Glomerular visceral epithelial cell (primary cell): ENCODE measurements at regions not wholly inside any gene's neighbourhood (a gene's known extent, or its start where the extent isn't known, plus 50 kb on each side); places are given as distances from the start of the nearest gene placed in this dataset.
A peak's percentile ranks its signal among the peaks of the same experiment; 100 is the strongest.

Experiments used
- DNase-seq: peaks from one replicate; pipeline ENCODE4 v3.0.0-alpha.2; 2016; ENCODE audit errors: extremely low spot score

- DNase-seq: no peak
Observed at GRCh38 chr12:107369006-107369405, 275.7 kb upstream of the CRY1 start.

GRCh38 chr12:107369679-107370078, 276.3 kb upstream of the CRY1 start:
- DNase-seq: no peak

DNA sequence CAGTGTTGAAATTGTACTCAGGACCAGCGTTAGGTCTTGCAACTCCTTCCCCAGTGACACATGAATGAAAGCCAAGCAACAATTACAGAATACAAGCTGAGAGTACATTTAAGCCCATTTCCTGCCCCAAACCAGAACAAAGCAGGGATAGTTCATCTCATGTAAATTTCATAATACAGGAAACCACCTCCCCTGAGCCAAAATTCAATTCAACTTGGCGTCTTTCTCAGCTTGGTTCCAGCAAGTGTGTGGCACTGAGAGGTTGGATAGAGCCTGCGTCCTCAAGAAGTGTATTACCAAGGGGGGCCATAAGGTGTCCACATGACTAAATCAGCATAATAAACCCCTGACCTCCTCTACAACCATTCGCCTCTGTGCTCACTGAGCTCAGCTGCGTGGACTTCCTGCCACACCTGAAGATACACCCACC, 278.9 kb upstream of the CRY1 start:
- no peak for DNase-seq

DNA sequence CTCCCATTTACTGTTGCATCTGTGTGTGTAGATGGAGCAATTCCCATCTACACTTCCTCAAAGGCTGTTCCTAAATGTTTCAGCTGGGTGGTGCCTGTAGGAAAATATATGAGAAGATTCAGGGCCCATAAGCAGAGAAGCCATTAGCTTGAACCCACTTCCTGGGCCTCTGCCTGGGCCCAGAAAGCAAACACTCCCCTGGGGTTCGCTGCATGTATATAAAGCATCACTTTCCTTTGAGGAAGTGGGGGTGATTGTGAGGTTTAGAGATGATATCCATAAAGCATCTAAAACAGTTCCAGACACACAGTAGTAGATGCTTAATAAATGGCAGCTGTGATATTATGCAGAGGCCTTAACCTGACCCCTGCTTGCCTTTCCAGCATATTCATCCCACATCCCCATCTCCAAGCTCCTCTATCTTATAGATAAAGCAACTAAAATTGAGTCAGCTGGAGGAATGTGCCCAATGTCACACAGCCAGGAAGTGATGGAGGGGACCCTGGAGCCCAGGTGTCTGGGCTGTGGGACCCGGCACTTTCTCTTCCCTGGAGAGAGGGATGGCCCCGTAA, 280.0 kb upstream of the CRY1 start:
- DNase-seq: no peak

DNA sequence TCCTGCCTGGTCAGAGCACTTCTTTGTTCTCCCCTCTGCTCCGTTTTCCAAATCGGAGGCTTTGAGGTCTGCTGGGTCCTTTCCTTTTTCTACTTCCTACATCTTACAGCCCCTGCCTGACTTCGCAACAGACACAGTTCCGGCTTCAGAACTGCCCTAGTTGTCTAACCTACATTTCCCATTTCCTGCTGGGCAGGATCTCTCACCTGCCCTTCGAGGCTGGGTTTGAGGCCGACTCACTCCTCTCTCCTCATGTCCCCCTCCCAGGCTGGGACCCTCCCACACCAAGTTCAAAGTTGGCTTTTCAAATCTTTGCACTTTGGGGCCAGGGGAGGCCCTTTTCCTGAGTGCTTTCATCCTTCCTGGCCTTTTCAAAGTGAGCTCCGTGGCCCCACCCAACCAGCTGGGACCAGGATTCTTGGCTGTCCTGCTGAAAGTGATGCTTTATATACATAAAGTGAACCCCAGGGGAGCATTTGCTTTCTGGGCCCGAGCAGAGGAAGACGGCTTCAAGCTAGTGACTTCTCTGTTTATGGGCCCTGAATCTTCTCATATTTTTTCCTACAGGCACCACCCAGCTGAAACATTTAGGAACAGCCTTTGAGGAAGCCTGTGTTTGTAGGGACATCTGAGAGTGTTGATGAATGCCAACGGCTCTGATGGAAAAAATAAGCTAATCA, 281.0 kb upstream of the CRY1 start:
- DNase-seq: no peak

DNA sequence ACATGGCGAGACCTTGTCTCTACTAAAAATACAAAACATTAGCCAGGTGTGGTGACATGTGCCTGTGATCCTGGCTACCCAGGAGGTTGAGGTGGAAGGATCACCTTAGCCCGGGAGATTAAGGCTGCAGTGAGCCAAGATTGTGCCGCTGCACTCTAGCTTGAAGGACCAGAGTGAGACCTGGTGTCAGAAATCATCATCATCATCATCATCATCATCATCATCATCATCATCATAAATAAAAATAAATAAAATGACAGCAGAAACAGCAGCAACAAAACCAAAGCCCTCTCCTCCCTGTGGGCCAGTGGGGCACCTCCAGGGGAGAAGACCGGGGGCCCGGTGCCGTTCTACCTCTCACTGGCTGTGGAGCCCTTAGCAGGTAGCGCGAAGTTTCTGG, 281.9 kb upstream of the CRY1 start:
- DNase-seq: no peak

DNA sequence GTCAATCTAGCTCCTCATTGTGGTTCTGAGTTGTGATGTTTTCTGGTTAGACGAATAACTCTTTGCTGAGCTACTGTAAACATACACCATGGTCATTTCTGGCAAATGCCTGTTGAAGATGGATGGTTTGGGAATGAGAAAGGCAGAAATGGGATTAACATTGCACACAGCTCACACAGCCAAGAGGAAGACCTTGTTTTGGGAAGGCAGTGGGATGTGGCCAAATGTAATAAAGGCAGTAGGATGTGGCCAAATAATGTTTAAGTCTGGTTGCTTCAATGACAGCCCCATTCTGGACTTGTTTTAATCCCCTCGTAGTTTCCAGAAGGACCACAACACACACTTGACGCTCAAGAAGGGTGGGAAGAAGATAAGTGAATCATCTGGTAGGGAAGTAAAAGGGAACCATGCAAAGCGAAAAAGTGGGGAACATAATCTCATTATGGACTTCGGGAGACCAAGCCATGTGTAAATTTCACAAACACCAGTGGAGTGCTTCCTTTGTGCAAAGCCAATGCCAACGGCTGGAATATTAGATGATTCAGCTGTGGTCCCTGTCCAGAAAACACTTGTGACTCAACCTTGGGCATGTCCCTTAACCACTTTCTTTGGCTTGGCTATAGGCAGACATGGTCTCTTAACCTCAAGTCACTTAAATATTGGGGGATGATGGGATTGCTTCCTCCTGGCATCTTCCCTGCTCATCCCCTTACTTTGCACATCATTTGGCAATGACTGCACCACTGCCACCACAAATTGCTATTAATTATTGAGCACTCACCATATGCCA, 284.4 kb upstream of the CRY1 start:
- DNase-seq: peak; percentile 85

DNA sequence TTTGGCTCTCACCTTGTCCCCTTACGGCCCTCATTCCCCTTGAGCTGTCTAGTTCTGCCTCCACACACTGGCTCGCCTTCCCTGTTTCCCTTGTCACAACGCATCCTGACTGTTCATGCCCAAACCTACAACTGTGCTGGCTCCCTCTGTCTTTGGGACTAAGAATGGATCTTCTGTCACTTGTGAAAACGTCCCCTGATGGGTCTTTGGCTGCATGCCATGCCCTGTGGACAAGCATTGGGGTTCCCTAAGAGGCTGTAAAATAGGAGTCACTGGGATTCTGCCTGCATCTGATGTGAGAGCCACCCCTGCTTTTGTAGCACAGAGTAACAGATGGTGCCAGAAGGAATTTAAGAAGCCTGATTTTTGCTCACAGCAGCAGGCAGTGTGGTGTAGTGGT, 285.3 kb upstream of the CRY1 start:
- no peak for DNase-seq

DNA sequence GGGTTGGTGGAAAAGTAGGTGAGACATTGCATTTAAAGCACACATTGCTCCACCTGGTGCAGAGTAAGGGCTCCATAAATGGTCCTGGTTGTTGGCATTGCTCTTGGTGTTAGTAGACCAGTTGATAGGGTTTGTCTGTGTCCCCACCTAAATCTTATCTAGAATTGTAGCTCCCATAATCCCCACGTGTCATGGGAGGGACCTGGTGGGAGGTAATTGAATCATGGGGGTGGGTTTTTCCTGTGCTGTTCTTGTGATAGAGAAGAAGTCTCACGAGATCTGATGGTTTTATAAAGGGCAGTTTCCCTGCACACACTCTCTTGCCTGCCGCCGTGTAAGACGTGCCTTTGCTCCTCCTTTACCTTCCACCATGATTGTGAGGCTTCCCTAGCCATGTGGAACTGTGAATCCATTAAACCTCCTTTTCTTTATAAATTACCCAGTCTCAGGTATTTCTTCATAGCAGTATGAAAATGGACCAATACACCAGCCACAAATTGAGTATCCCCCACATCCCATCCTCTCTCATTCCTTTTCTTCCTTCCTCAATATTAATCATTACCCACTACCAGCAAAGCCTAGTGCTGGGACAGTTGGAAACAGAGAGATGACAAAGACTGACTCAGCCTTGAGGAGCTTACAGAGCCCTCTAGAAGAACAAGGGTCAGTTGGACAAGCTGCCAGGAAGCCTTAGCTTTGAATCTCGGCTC, 285.9 kb upstream of the CRY1 start:
- DNase-seq: peak; percentile 82

GRCh38 chr12:107379852-107380567, 286.7 kb upstream of the CRY1 start:
- no peak for DNase-seq

GRCh38 chr12:107384645-107385044, 291.3 kb upstream of the CRY1 start:
- DNase-seq: no peak

DNA sequence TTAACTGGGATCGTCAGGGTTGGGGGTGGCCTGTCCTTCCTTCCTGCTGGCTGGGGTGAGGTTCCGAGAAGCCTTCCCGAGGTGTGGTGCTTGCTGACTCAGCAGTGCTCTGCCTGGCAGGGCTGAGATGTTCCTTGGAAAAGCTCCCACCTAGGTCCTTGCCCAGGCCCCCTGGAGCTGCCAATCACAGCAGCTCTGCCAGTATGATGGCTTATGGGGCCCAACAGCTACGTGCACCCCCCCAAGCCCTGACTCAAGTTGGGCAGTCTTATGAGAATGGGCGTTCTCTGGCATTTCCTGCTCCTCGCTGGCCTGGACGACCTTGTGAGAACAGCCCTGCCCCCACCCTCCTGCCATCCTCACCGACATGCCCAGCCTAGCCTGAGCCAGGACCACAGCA, 292.2 kb upstream of the CRY1 start:
- peak; percentile 66 for DNase-seq

GRCh38 chr12:107386569-107386968, 293.2 kb upstream of the CRY1 start:
- no peak for DNase-seq

DNA sequence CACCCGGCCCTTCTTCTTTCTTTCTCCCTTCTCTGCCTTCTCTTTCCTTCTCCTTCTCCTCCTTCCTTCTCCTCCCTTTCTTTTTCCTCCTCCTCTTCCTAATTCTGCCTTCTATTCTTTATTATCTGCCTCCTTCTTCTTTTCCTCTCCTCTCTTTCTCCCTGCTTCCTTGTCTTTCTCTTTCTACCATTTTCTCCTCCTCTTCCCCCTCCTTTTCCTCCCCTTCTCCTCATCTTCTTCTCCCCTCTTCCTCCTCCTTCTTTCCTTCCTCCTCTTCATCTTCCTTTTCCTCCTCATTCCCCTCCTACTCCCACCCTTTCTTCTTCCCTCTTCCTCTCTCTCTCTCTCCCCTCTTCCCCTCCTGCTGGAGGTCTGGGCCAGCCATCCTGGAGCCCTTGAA, 294.9 kb upstream of the CRY1 start:
- DNase-seq: no peak

- no peak for DNase-seq
Observed at GRCh38 chr12:107390414-107390813, 295.2 kb upstream of the PWP1 start.

DNA sequence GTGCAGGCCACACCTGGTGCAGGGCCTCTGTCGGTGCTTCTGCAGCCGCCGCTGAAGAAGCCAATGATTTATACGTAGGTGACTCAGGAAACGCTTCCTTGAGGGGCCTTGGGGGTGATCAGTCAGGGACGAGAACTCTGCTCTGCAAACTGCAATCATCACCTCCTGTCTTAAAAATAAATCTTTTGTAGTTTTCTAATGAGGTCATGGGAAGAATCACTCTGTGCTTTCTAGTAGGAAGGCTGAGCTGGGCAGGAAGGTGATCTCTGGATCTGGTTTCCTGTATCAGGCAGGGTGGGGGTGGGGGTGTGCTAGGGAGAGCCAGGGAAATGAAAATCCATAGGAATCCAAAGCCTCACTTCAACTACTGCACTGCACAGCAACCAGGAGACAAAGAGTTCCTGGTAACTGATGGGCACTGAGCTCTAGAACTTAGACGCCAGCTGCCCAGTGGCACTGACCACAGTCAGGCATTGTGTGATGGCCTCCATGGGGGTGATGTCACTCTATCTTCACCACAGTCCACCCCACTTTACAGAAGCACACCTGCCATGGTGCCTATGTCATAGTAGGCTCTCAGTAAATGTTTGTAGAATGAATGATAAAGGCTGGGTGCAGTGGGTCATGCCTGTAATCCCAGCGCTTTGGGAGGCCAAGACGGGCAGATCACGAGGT, 292.4 kb upstream of the PWP1 start:
- DNase-seq: peak; percentile 75

GRCh38 chr12:107394693-107395092, 290.9 kb upstream of the PWP1 start:
- no peak for DNase-seq

- no peak for DNase-seq
Observed at GRCh38 chr12:107395817-107396216, 289.8 kb upstream of the PWP1 start.

GRCh38 chr12:107396991-107397390, 288.6 kb upstream of the PWP1 start:
- DNase-seq: peak; percentile 42

DNA sequence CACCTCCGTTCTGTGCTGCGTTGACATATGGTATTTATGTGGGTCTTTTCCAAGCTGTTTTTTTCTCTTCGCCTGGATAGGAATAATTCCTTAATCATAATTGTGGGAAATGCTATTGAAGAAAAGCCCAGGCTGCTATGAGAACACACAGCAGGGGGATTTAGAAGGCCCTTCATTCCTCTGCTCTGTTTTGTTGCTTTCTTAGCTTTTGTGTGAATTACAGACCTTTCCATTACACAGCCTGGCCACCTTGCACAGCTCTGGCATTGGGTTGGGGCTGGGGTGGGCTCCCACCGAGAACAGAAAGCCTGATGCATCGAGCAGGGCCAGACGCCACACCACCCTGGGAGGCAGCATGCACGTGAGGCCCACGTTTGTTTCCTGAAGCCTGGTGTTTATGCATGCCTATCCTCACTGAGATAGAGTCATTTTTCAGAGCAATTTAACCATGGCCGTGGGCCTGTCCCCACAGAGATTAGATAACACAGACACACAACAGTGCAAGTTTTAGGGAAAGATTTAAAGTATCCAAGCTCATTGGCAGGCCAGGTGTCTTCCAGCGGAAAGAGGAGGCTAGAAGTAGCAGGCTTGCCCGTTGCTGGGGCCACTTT, 287.6 kb upstream of the PWP1 start:
- DNase-seq: no peak

GRCh38 chr12:107399046-107399445, 286.6 kb upstream of the PWP1 start:
- peak; percentile 71 for DNase-seq
